Iris pigment epithelial cell (primary cell): ENCODE measurements at regions not wholly inside any gene's neighbourhood (a gene's known extent, or its start where the extent isn't known, plus 50 kb on each side); places are given as distances from the start of the nearest gene placed in this dataset.

Experiments used
- DNase-seq: peaks from one replicate; pipeline ENCODE4 v3.0.0-alpha.2; 2011; ENCODE audit warnings: low read depth

DNA sequence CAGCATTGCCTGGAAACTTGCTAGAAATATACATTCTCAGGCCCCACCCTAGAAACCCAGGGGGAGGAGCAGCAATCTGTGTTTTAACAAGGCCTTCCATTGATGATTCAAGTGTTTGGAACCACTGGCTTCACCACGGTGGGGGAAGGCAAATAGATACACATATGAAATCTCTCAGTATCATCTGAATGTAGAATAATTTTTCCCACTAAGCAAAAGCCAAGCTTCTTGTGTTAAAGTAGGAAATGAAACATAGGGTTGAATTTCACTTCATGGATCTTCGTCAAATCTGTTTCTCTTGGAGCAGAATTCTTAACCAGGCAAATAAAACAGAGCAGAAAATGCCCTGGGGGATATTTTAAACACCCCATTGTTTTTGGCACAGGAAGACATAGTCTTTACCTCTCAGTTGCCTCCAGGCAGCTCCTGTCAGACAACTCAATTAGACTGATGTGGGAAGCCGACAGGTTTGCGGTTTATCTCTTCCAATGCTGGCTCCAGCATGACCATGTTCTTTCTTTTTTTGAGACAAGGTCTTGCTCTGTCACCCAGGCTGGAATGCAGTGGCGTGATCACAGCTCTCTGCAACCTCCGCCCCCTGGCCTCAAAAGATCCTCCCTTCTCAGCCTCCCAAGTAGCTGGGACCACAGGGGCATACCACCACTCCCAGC lies 213.0 kb downstream of the FOXO1 start:
- peak; percentile 73 for DNase-seq

DNA sequence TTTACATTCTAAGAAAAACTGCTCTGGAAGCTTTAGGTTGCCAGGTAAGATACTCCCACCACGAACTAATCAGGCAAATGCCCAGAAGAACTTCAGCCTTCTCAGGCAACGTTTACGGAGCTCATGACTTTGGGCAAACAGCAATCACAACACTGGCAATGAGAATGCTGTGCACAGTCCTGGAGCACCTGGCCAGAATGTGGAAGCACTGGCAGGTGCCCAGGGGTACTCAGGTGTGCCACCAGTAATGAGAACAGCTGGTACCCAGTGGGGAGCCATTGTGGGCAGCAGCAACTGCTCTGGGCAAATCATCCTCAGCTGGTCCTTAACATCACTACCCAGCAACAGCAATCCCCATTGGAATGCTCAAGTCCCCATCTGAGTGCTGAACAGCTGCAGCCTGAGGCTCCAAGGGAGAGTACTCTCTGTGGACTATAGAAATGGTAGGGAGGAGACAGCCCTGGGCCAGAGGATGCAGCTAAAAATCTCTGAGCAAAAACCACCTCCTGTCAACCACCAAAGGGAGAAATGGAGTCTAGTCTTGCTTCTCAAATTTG lies 210.0 kb downstream of the FOXO1 start:
- no peak for DNase-seq

DNA sequence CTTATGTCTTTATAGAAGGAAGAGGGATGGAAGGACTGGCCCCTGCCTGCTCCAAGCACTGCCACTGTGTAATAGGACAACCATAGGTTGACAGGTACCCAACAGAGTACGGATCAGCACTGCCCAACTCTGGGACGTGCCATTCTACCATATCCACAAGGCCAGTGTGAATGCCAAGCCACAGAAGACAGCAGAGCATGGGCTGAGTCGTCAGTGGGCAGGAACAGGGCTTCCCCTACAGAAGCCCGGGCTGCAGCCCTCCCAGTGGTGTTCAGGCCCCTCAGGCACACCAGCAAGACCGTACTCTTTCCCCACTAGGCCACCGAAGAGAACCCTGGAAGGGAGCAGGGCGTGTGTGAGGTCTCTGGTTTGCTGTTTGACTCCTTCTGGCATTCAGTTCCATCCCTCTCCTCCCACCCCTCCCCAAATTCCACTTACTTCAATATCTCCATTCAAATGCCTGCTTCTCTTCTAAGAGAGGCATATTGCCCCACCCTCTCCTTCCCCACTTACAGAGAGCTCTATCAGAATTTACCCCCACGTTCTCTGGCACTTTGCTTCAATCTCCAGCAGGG lies 209.4 kb downstream of the FOXO1 start:
- DNase-seq, result no peak

DNA sequence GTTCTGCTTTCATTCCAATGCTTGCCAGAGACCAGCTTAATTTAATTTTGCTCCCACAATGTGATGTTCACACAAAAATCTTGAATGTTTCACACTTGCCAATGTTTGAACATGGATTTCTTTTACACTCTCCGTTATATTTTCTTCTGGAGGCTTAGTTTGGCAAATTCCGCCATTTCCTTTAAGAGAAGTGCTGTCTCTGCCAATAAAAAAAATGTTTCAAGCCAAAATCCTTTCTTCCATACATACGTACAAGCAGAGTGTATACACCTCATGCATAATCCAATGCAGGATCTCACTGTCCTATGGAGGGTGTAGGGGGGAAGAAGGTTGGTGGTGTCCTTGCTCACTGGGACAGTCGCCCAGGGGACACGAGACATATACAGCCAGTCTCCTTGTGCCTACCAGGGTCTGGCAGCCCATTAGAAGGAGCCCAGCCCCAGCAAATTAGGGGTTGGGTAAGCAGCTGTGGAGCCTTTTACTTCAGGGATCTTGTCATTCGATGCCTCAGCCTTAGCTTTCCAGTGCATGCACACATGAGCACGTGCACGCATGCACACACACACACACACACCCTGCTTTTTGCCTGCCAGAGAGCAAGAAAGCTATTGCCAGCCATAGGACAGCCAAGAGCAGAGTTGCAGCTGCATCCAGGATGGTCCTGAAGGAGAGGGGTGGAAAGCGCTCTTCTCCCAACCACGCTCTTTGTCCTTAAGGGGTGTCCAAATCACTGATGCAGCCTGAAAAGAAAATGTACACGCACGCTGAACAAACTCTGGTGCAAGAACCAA lies 208.3 kb downstream of the FOXO1 start:
- no peak for DNase-seq

DNA sequence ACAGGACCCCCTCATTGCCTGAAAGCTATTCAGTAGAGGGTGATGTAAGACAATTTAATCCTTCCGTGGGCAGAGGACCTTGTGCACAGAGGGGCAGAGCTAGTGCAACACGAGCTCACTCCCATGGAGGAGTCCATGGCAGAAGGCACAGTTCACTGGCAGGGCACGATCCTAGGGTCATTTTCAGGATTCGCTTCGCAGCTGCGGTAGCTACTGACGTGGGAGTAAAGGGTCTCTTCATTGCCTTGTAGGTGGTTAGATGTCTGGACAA lies 207.8 kb downstream of the FOXO1 start:
- DNase-seq, result no peak

DNA sequence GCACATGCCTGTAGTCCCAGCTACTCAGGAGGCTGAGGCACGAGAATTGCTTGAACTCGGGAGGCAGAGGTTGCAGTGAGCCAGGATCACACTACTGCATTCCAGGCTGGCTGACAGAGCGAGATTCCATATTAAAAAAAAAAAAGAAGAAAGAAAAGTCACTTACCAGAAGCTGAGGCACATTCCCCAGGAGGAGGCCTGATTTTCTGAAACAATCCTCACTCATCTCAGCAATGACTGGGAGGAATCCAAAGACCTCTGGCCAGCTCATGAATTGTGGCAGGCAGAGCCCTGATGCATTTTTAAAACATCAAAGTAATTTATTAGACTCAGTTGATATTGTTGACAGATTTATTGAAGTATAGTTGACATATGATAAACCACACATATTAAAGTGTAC lies 206.3 kb downstream of the FOXO1 start:
- DNase-seq, result no peak

DNA sequence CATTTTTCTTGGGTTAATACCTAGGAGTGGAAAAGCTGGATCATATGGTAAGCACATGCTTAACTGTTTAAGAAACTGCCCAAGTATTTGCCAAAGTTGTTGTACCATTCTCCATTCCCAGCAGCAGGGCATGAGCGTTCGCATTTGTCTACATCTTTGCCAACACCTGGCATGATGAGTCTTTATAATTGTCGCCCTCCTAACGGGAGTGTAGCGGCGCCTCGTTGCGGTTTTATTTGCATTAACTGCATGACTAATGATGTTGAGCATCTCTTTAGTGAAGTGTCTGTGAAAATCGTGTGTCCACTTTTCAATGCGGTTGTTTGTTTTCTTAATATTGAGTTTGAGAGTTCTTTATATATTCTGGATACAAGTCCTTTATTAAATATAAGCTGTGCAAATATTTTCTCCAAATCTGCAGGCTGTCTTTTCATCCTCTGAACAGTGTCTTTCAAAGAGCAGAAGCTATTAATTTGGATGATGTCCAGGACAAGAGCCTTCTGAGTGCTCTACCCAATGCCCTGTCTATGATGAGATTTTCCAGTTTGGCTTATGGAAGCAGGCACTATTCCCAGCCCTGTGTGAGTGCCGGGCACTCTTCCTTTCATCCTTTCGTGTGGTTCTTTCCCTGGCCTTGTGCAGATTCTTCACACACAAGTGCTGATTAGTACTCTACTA lies 202.0 kb downstream of the FOXO1 start:
- DNase-seq, result no peak

DNA sequence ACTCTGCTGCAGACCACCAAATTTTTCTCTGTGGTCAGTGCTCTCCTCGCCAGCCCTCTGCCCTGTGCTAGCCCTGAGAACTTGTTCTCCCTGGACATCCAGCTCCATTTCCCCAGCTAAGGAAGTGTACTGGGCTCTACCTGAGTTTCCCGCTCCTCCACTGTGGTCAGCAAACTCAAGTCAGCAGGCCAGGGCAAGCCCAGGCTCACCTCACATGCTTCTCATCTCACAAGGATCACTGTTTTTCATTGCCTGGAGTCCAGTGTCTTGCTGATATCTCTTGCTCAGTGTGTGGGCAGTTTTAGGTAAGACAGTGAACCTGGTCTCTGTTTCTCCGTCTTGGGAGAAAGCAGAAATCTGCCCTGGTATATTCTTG lies 201.4 kb downstream of the FOXO1 start:
- DNase-seq, result no peak

DNA sequence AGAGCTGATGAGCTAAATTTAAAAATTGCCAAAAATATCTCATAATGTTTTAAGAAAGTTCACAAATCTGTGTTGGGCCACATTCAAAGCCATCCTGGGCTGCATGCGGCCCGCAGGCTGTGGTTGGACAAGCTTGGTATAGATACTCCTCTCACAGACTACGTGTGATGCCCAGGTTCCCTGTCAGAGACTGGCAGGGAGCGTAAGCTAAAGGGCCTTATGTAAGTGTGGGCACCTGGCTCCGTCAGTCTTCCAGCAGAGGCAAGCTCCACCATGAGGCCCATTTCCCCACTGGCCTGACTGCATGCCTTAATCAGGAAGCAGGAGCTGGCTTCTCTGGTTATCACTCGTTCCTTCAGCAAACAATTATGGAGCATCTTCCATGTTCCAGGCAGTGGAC lies 200.2 kb downstream of the FOXO1 start:
- DNase-seq, result no peak

DNA sequence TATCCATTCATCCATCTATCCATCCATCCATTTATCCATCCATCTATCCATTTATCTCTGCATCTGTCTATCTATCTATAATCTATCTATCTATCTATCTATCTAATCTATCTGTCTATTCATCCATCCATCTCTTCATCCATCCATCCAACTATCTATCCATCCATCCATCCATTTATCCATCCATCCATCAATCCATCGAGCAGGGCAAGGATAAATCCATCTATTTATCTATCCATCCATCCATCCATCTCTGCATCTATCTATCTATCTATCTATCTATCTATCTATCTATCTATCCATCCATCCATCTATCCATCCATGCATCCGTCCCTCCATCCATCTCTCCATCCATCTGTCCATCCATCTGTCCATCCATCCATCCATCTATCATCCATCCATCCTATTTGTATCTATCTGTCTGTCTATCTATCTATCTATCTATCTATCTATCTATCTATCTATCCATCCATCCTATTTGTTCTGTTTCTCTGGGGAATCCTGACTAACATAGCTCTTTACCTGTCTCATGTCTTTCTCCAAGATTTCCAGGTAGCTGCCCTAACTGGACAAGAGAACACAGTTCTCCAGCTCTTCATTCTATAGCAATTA lies 198.1 kb downstream of the FOXO1 start:
- no peak for DNase-seq

DNA sequence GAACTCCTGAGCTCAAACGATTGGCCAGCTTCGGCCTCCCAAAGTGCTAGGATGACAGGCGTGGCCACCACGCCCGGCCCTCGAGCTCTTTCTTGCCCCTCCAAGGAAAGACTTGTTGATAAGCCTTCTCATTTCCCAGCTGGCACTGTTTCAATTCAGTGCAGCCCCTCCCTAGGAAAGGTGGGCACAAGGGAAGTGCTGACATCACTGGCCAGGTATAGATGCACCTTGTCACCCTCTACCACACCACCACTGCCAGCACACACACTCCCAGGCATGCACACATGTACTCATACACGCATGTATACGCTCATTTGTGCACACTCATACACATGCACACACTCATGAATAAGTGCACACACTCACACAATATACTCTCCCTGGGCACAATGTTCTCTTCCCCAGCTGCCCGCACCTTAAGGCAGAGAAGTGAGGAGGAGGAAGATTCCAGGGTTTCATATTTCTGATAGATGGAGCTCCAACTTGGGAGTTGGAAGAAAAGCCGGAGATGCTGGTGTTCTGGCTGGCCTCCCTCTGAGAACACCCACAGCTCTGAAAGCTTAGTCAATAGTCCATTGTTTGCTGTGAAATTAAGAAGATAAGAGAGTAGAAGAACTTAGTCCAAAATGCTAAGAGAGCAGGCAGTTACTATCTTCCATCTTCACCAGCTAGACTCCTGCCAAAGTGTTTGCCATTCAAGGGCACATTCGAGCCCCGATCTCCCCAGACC lies 196.7 kb downstream of the FOXO1 start:
- DNase-seq, result no peak

DNA sequence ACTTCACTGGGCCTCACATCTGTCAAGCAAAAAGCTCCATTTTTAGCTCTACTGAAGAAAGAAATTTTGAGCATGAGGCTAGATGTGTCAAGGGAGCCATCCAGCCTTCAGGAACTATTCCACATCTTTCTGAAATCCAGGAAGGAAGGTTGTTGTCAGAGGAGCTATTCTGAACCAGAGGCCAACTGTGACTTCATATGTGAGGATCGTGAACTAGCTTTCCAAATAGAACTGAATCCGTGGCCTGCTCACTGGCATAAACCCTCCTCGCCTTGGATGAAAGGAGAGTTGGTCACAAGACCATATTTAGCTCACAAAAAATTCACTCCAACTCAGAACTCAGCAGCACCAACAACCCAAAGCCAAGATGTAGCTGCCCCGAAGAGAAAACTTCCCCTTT lies 195.8 kb downstream of the FOXO1 start:
- no peak for DNase-seq

DNA sequence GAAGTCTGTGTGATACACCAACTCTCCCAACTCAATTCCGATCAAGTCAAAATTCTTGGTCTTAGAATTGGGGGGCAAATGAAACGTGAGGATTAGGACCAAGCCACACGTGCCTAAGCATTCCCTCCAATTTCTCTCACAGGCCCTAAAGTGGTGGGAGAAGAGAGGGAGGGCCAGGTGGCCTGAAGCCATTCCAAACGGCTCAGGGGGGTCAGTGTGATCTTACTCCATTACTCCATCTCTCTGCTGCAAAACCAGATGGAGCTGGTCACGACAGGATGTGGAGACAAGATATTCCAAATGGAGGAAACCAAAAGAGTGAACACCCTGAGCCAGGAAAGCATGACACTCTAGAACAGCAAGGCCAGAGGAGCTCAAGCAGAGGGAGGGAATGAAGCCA lies 195.4 kb downstream of the FOXO1 start:
- no peak for DNase-seq

DNA sequence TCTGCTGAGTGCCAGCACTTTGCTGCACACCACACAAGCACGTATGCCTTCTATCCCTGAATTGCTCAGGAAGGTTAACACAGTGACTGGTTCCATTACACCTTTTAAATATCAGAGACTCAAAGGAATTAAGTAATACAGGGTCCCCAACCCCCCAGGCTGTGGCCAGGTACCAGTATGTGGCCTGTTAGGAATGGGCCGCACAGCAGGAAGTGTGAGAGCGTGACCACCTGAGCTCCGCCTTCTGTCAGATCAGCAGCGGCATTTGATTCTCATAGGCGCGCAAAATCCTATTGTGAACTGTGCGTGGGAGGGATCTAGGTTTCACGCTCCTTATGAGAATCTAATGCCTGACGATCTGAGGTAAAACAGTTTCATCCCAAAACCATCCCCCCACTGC lies 194.5 kb downstream of the FOXO1 start:
- DNase-seq, result no peak

DNA sequence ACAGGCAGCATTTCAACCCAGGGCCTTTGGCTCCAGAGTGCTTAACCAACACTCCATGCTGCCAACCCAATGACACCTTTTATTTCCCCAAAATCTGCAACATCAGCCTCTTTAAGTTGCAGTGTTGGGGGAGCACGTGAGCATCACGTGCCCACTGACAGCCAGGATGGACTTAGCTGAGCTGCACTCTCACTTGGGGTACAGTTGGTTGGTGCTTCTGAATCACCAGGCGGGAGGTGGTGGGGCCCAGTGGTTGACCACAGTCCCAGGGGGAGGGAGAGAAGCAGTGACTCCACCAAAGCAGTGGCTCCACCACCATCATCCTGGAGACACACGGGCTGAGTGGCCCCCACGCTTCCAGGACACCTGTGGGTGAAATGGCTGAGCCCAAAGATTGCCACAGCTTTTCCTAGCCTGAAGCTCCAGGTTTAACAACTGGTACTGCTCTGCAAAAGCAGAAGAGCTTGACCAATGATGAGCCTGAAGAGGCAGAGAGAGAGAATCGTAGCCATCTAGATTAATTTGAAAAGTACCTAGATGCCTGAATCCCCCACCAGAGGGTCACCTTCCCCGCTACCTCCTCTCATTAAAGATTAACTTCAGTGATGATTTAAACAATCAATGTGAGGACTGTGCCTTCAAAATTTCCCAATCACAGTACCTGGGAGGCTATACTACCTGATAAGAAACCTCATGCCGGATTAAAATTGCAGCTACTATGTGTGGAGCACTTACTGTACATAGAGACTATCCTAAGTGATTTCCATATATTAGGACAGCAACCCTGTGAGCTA lies 193.8 kb downstream of the FOXO1 start:
- DNase-seq, result no peak

DNA sequence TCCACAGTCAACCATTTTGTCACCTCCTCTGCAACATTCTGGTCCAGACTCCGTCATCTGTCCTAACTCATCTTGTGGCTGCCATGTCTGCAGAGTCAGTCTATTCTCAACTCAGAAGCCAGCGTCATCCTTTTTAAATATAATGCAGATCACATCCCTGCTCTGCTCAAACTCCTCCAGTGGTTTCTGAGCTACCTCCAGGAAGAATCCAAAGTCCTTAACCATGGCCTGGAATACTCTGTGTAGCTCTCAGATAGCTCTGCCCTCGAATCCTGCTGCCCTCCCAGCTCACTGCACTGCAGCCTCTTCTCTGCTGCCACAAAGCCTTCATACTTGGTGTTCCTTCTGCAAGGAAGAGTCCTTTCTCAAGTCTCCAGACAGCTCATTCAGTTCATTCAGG lies 190.8 kb downstream of the FOXO1 start:
- no peak for DNase-seq

DNA sequence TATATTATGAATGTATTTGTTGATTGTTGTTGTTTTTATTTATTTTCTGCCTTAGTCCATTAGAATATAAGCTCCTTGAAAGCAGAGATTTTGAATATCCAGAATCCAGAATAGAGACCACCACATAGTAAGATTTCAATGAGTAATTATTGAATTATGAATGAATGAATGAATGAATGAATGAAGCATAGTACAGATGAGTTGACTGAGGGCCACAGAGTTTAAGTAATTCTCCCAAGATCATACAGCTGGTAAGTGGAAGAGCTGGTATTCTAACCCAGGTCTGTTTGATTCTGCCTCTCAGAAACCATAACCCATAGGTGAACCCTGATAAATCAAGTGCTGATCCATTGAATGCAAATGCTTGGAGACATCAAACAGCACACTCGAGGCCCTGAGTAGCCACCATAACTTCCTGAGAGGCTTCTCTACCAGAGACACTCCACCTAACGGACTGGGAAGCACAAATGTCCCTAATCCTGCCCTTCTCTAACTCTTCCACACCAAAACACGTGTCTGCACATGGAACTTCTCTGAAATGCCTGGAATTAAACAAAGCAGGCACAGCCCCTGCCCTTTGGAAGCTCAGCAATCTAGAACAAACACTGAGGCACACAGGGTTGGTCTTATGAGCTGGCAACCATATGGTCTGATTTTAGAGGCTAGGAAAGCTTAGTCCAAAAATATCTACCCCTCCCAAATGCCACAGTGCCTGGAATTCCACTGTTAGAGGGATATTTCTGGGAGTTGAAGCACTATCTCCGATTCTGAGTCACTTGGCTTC lies 190.1 kb downstream of the FOXO1 start:
- DNase-seq, result no peak

DNA sequence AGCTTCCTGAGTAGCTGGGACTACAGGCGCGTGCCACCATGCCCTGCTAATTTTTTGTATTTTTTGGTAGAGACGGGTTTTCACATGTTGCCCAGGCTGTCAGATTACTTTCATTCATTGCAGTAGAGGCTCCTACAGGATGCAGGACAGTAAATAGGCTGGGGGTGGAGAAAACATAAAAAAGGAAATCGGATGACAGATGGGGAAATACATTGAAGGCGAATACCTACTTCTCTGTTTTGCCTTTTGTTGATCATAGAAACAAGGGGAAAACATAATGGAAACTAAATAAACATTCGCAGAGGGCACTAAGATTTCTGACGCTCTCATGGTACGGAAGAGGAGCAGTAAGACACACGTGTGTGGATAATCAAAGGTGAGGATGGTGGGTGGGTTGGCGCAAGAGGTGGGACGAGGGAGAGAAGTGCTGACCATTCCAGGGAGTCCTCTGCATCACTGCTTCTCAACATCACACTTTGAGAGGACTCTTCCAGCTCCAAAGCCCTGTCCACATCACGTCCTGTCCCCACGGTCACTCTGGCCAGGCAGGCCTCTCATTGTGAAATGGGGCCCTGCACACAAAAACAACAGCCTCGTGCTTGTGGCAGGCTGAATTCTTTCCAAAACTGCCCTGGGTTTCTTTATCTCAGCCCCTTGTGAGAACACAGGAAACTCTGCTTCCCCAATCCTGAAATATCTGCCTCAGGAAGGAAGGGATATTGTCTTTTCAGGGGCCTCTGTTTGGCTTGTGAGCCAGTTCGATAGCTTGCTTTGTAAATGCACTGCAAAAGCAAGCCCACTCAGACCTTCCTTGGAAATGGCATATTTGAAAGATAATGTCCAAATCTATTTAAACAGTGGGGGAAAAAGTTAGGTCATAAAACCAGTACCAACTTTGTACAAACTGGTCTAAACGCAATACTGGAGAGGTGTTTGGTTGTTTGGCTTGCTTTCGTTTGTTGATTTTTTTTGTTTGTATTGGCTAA lies 188.5 kb downstream of the FOXO1 start:
- peak; percentile 33 for DNase-seq

DNA sequence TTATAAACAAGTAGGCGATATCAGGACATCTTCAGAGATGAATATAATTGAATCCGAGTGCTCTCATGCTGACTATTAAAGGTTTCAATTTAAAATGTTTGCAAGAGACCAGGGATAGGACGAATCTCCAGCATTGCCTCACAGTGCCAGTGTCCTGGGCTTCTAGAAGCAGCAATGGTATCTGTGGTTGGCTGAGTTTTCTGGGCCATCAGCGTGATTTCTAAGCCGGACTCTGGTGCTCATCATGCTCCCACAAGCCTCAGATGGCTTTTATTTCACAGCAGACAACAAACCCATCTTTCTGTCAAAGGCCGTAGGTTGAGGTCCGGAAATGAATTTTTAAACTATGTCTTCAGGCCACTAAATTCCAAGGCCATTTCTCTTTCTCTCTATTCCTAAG lies 187.7 kb downstream of the FOXO1 start:
- DNase-seq, result no peak
